Parathyroid adenoma (tissue), 2 donors: ENCODE measurements at regions not wholly inside any gene's neighbourhood (a gene's known extent, or its start where the extent isn't known, plus 50 kb on each side); places are given as distances from the start of the nearest gene placed in this dataset.

Source experiments
- H2AFZ ChIP-seq: fragments of 300-600 bp; sonication (generic); one replicate; pipeline ENCODE4 v1.7.0; 2017; ENCODE audit warnings: antibody characterized with exemption, mild to moderate bottlenecking
- H3K27ac ChIP-seq: fragments of 300-600 bp; sonication (generic); one replicate; pipeline ENCODE4 v1.7.0; 2017
- H3K27me3 ChIP-seq: fragments of 300-600 bp; sonication (generic); one replicate; pipeline ENCODE4 v1.7.0; 2017; ENCODE audit warnings: low read length; ENCODE audit not compliant: control insufficient read depth, insufficient read depth
- H3K36me3 ChIP-seq: fragments of 300-600 bp; sonication (generic); one replicate; pipeline ENCODE4 v1.7.0; 2017; ENCODE audit warnings: low read length; ENCODE audit not compliant: control insufficient read depth, insufficient read depth
- H3K4me1 ChIP-seq: fragments of 300-600 bp; sonication (generic); one replicate; pipeline ENCODE4 v1.7.0; 2017; ENCODE audit warnings: control low read depth
- H3K4me2 ChIP-seq: fragments of 300-600 bp; sonication (generic); one replicate; pipeline ENCODE4 v1.7.0; 2017; ENCODE audit warnings: low read length
- H3K4me3 ChIP-seq: fragments of 300-600 bp; sonication (generic); one replicate; pipeline ENCODE4 v1.7.0; 2017; ENCODE audit warnings: low read depth, low read length
- H3K79me2 ChIP-seq: fragments of 300-600 bp; sonication (generic); one replicate; pipeline ENCODE4 v1.7.0; 2017; ENCODE audit warnings: control low read depth
- H3K9ac ChIP-seq: fragments of 300-600 bp; sonication (generic); one replicate; pipeline ENCODE4 v1.7.0; 2017; ENCODE audit warnings: mild to moderate bottlenecking
- H3K9me3 ChIP-seq: fragments of 300-600 bp; sonication (generic); one replicate; pipeline ENCODE4 v1.7.0; 2017; ENCODE audit warnings: low read length; ENCODE audit not compliant: control insufficient read depth
- CTCF ChIP-seq: fragments of 300-600 bp; sonication (generic); IDR thresholded peaks from one replicate; pipeline ENCODE4 v1.7.0; 2017; ENCODE audit warnings: antibody characterized with exemption, mild to moderate bottlenecking
- donor health status: primary hyperparathyroidism.

GRCh38 chr20:48003021-48003420, 217.7 kb upstream of the SULF2 start:
- Histone ChIP-seq H3K4me2 (no peak overlapping the region), H3K36me3 (no peaks in the 10 kb centered on the region), H3K27me3 (no peaks in the 10 kb centered on the region), H3K9me3 (no peaks in the 10 kb centered on the region), H3K4me3 (no peak overlapping the region), H3K27ac (no peak overlapping the region), H3K9ac (no peak overlapping the region), H2AFZ (no peak overlapping the region), H3K79me2 (no peaks in the 10 kb centered on the region), H3K4me1 (no peaks in the 10 kb centered on the region)
- no peak for TF ChIP-seq CTCF

GRCh38 chr20:48002517-48002970, 217.3 kb upstream of the SULF2 start:
- no peak overlapping the region for H2AFZ ChIP-seq
- no peaks in the 10 kb centered on the region for H3K79me2 ChIP-seq
- no peaks in the 10 kb centered on the region for H3K27me3 ChIP-seq
- H3K9me3 ChIP-seq = no peaks in the 10 kb centered on the region
- no peak overlapping the region for H3K9ac ChIP-seq
- no peak overlapping the region for H3K4me3 ChIP-seq
- H3K4me1 ChIP-seq = no peaks in the 10 kb centered on the region
- no peak overlapping the region for H3K27ac ChIP-seq
- no peak for TF ChIP-seq CTCF
- H3K4me2 ChIP-seq = no peak overlapping the region
- no peaks in the 10 kb centered on the region for H3K36me3 ChIP-seq

GRCh38 chr20:47999166-47999565, 213.9 kb upstream of the SULF2 start:
- H3K4me2 ChIP-seq = no peak overlapping the region

GRCh38 chr20:47998736-47999135, 213.5 kb upstream of the SULF2 start:
- no peaks in the 10 kb centered on the region for H3K4me1 ChIP-seq
- no peak for TF ChIP-seq CTCF
- H3K27me3 ChIP-seq = no peaks in the 10 kb centered on the region
- H3K36me3 ChIP-seq = no peaks in the 10 kb centered on the region
- no peaks in the 10 kb centered on the region for H3K79me2 ChIP-seq
- H3K4me2 ChIP-seq = no peak overlapping the region
- no peak overlapping the region for H3K9ac ChIP-seq
- no peak overlapping the region for H2AFZ ChIP-seq
- H3K9me3 ChIP-seq = no peaks in the 10 kb centered on the region
- H3K27ac ChIP-seq = no peak overlapping the region
- no peak overlapping the region for H3K4me3 ChIP-seq

More at GRCh38 chr20:47999166-47999565, 213.9 kb upstream of the SULF2 start:
- H3K27me3 ChIP-seq = no peaks in the 10 kb centered on the region
- H3K27ac ChIP-seq = no peak overlapping the region
- H3K9ac ChIP-seq = no peak overlapping the region
- no peaks in the 10 kb centered on the region for H3K36me3 ChIP-seq
- no peak overlapping the region for H2AFZ ChIP-seq
- H3K9me3 ChIP-seq = no peaks in the 10 kb centered on the region
- TF ChIP-seq CTCF = no peak
- no peaks in the 10 kb centered on the region for H3K4me1 ChIP-seq
- no peaks in the 10 kb centered on the region for H3K79me2 ChIP-seq
- H3K4me3 ChIP-seq = no peak overlapping the region

- H3K9me3 ChIP-seq = no peaks in the 10 kb centered on the region
- no peak overlapping the region for H3K27ac ChIP-seq
- no peaks in the 10 kb centered on the region for H3K4me1 ChIP-seq
- no peaks in the 10 kb centered on the region for H3K79me2 ChIP-seq
- H3K4me2 ChIP-seq = no peak overlapping the region
- no peak for TF ChIP-seq CTCF
- H3K4me3 ChIP-seq = no peak overlapping the region
- H3K9ac ChIP-seq = no peak overlapping the region
- H3K27me3 ChIP-seq = no peaks in the 10 kb centered on the region
- no peak overlapping the region for H2AFZ ChIP-seq
- no peaks in the 10 kb centered on the region for H3K36me3 ChIP-seq
These were observed 210.4 kb upstream of the SULF2 start for GRCh38 chr20:47995661-47996060.
